HepG2 (cell line): ENCODE measurements at regions not wholly inside any gene's neighbourhood (a gene's known extent, or its start where the extent isn't known, plus 50 kb on each side); places are given as distances from the start of the nearest gene placed in this dataset.

Experiments
- ATAC-seq: fragments of 200-7000 bp; cut with Tn5 transposase; 3 replicates; pipeline ENCODE4 v1.9.1; 2020; ENCODE audit warnings: mild to moderate bottlenecking, moderate library complexity
- BruUV-seq: library from RNA; stranded (reverse); fragments of 400-500 nt; replicated peaks from 2 replicates; lab custom pipeline; 2021; lab: Mats Ljungman, UMichigan
- CTCF ChIA-PET: fragments of 300-600 bp; formaldehyde crosslinking; extraction: SDS; loops from one replicate; lab custom pipeline; 2021; ENCODE audit warnings: low total read pairs, inconsistent platforms, low intra/inter-chr PET ratio; lab: Yijun Ruan, JAX
- POLR2A ChIA-PET: fragments of 350-600 bp; sonication (Branson Sonifier 250); formaldehyde crosslinking; loops from one replicate; lab custom pipeline; 2020; ENCODE audit warnings: antibody characterized with exemption, inconsistent platforms; lab: Yijun Ruan, JAX
- DNase-seq: peaks from one replicate; pipeline ENCODE4 v3.0.0-alpha.2; 2015; ENCODE audit warnings: low spot score
- FAIRE-seq: peaks from 3 replicates; lab custom pipeline; 2011; peaks lifted over from hg19 to GRCh38; lab: Jason Lieb, UNC
- H2AFZ ChIP-seq: one replicate; pipeline ENCODE4 v1.6.1; 2011; ENCODE audit warnings: low read length, inconsistent platforms
- H3K27ac ChIP-seq: fragments of 300-600 bp; 3 replicates; pipeline ENCODE4 v1.8.0; 2011; ENCODE audit warnings: mixed run types, mild to moderate bottlenecking, mixed read lengths, low read length, inconsistent platforms; ENCODE audit not compliant: insufficient read depth; ENCODE audit errors: extremely low read length
- H3K27me3 ChIP-seq, 2 experiments: fragments of 200-600 bp in 1 of 2; 2 replicates in 1 of 2; 3 replicates in 1 of 2; pipeline versions ENCODE4 v1.6.0 to v1.8.0; 2011; ENCODE audit warnings: low read length in 2 of 2, mild to moderate bottlenecking in 2 of 2, moderate library complexity in 2 of 2, inconsistent platforms in 1 of 2; ENCODE audit not compliant: insufficient read depth in 2 of 2, control insufficient read depth in 1 of 2
- H3K36me3 ChIP-seq, 2 experiments: fragments of 200-600 bp in 1 of 2; replicated peaks in 1 of 2; 2 replicates in 1 of 2; 3 replicates in 1 of 2; pipeline versions ENCODE4 v1.5.1 to v1.8.0; 2011; ENCODE audit warnings: low read length in 2 of 2, inconsistent platforms in 1 of 2; ENCODE audit not compliant: insufficient read depth in 2 of 2, control insufficient read depth in 1 of 2
- H3K4me1 ChIP-seq: 2 replicates; pipeline ENCODE4 v1.5.1; 2012; ENCODE audit warnings: low read length, inconsistent platforms; ENCODE audit not compliant: insufficient read depth
- H3K4me2 ChIP-seq: 2 replicates; pipeline ENCODE4 v1.6.0; 2011; ENCODE audit warnings: low read depth, low read length, inconsistent platforms
- H3K4me3 ChIP-seq, 3 experiments: fragments of 200-600 bp in 1 of 3; sonication (generic), shearing (Covaris generic) in 1 of 3; replicated peaks in 1 of 3; 2 replicates each; pipeline ENCODE4 v1.5.1; 2011 to 2016; ENCODE audit warnings: low read length in 3 of 3, inconsistent platforms in 2 of 3, low read depth in 2 of 3, mild to moderate bottlenecking in 2 of 3, control low read depth in 1 of 3, mixed read lengths in 1 of 3; ENCODE audit not compliant: insufficient read depth in 1 of 3
- H3K79me2 ChIP-seq: one replicate; pipeline ENCODE4 v1.6.1; 2011; ENCODE audit warnings: low read length, inconsistent platforms; ENCODE audit not compliant: insufficient read depth
- H3K9ac ChIP-seq: 2 replicates; pipeline ENCODE4 v1.6.0; 2011; ENCODE audit warnings: mild to moderate bottlenecking, low read depth, low read length, inconsistent platforms; ENCODE audit not compliant: insufficient read depth
- H3K9me3 ChIP-seq: 2 replicates; pipeline ENCODE4 v1.5.1; 2012; ENCODE audit warnings: mild to moderate bottlenecking, low read length
- H4K20me1 ChIP-seq: 2 replicates; pipeline ENCODE4 v1.6.0; 2011; ENCODE audit warnings: inconsistent platforms, mild to moderate bottlenecking, low read length, moderate library complexity; ENCODE audit not compliant: insufficient read depth
- DPF2 ChIP-seq: sonication (generic); formaldehyde crosslinking; IDR thresholded peaks from 2 replicates; pipeline ENCODE4 v1.4.0; 2020; ENCODE audit warnings: mild to moderate bottlenecking, low read depth, missing genetic modification reagents, borderline replicate concordance
- EHMT2 ChIP-seq: fragments of 200-600 bp; sonication (generic); IDR thresholded peaks from 2 replicates; pipeline ENCODE4 v1.7.0; 2017; ENCODE audit warnings: antibody characterized with exemption, low read depth, low read length, borderline replicate concordance
- GATA4 ChIP-seq: sonication (generic); IDR thresholded peaks from 2 replicates; pipeline ENCODE4 v1.6.1; 2016; ENCODE audit warnings: antibody characterized with exemption, low read depth, borderline replicate concordance
- HINFP ChIP-seq: sonication (generic); formaldehyde crosslinking; IDR thresholded peaks from 2 replicates; pipeline ENCODE4 v1.4.0; 2020; ENCODE audit warnings: low read depth, mild to moderate bottlenecking, missing genetic modification reagents
- HMGXB4 ChIP-seq, 2 experiments: sonication (generic) in 1 of 2; formaldehyde crosslinking in 1 of 2; IDR thresholded peaks; 2 replicates each; pipeline versions ENCODE4 v1.4.0 to v1.6.1; 2018 to 2020; ENCODE audit warnings: missing genetic modification reagents in 2 of 2, borderline replicate concordance in 1 of 2, low read depth in 1 of 2, mild to moderate bottlenecking in 1 of 2, missing biosample characterization in 1 of 2
- KDM6A ChIP-seq: IDR thresholded peaks from 2 replicates; pipeline ENCODE4 v1.6.1; 2016; ENCODE audit warnings: low read depth
- MBNL3 ChIP-seq: fragments of 250-450 bp; sonication (Bioruptor Pico); conservative IDR thresholded peaks from 2 replicates; pipeline ENCODE4 v1.8.0; 2022; ENCODE audit warnings: mild to moderate bottlenecking, inconsistent platforms
- MXD3 ChIP-seq: IDR thresholded peaks from 2 replicates; pipeline ENCODE4 v1.6.1; 2016; ENCODE audit warnings: mild to moderate bottlenecking, missing biosample characterization, missing genetic modification reagents
- MYPOP ChIP-seq: sonication (generic); formaldehyde crosslinking; IDR thresholded peaks from 2 replicates; pipeline ENCODE4 v1.8.1; 2023; ENCODE audit warnings: mild to moderate bottlenecking, moderate library complexity, missing genetic modification reagents
- SNAPC5 ChIP-seq: sonication (generic); formaldehyde crosslinking; IDR thresholded peaks from 2 replicates; pipeline ENCODE4 v1.8.1; 2023; ENCODE audit warnings: mild to moderate bottlenecking, missing genetic modification reagents, borderline replicate concordance
- SP140L ChIP-seq: sonication (generic); formaldehyde crosslinking; IDR thresholded peaks from 2 replicates; pipeline ENCODE4 v1.4.0; 2020; ENCODE audit warnings: missing genetic modification reagents, borderline replicate concordance
- U2AF2 ChIP-seq: fragments of 200-400 bp; formaldehyde crosslinking; IDR thresholded peaks from 2 replicates; pipeline ENCODE4 v1.6.1; 2017; ENCODE audit warnings: low read depth, mild to moderate bottlenecking, low read length
- ZC3H4 ChIP-seq: sonication (generic); formaldehyde crosslinking; IDR thresholded peaks from 2 replicates; pipeline ENCODE4 v1.4.0; 2020; ENCODE audit warnings: missing genetic modification reagents, borderline replicate concordance
- ZNF224 ChIP-seq: sonication (generic); formaldehyde crosslinking; IDR thresholded peaks from 2 replicates; pipeline ENCODE4 v1.5.0; 2020; ENCODE audit warnings: mild to moderate bottlenecking, missing genetic modification reagents
- ZNF737 ChIP-seq: sonication (generic); formaldehyde crosslinking; IDR thresholded peaks from 2 replicates; pipeline ENCODE4 v1.5.0; 2020; ENCODE audit warnings: missing genetic modification reagents, mild to moderate bottlenecking, borderline replicate concordance
- ZNF768 ChIP-seq: sonication (generic); formaldehyde crosslinking; IDR thresholded peaks from 2 replicates; pipeline ENCODE4 v1.4.0; 2020; ENCODE audit warnings: missing genetic modification reagents
- WGBS: methylation state at CpG from one replicate; pipeline ENCODE4 v1.1.6; 2017; ENCODE audit warnings: low lambda C conversion rate; 5-methylcytosine and 5-hydroxymethylcytosine counted together
- in situ Hi-C: cut with HindIII; loops from 2 replicates; pipeline ENCODE4 v1.10.0; 2017; ENCODE audit warnings: low pct_unique_long_range_greater_than_20kb; ENCODE audit not compliant: extremely low pct_ligation_motif_present
- intact Hi-C: fragments of 100-400 bp; cut with micrococcal nuclease; formaldehyde crosslinking; loops from one replicate; pipeline ENCODE4 v1.10.0; 2022; ENCODE audit not compliant: unreplicated experiment

GRCh38 chr11:31969359-31969702 lies 121.5 kb upstream of the RCN1 start (continued):
- no peak for TF ChIP-seq SNAPC5
- no peak for TF ChIP-seq MXD3 (CRISPR knock-in tag)

GRCh38 chr11:31968461-31969358 lies 122.2 kb upstream of the RCN1 start:
- no TSS peak for BruUV-seq

More at GRCh38 chr11:31968461-31969358, 122.2 kb upstream of the RCN1 start:
- POLR2A ChIA-PET, result no interaction called here
- 11% methylated on average over 13 of the region's 13 CpGs for WGBS
- intact Hi-C loops, result no loop called here
- CTCF ChIA-PET, result no interaction called here
- in situ Hi-C loops, result loop anchor here (25.0 kb wide), 1 partner anchor 731 kb away; no protein-coding TSS in a partner anchor
- no peak for FAIRE-seq
- no peak overlapping the region for H3K27ac ChIP-seq
- TF ChIP-seq ZNF224 (CRISPR knock-in tag) (no peak), SP140L (no peak), MYPOP (CRISPR knock-in tag) (no peak), DPF2 (no peak), ZNF737 (no peak), MBNL3 (no peak), ZC3H4 (CRISPR knock-in tag) (no peak), U2AF2 (no peak), EHMT2 (no peak), ZNF768 (CRISPR knock-in tag) (no peak), GATA4 (no peak), HMGXB4 (CRISPR knock-in tag; IDR thresholded peaks at IDR 0.05; ENCODE audit: borderline replicate concordance in 1 of 2, low read depth in 1 of 2) (no peak), HINFP (CRISPR knock-in tag) (no peak), KDM6A (CRISPR knock-in tag) (no peak)
- TF ChIP-seq, all 625 proteins: peak for 0
- ATAC-seq, result no peak
- H3K4me1 ChIP-seq, result no peaks in the 10 kb centered on the region
- H3K27me3 ChIP-seq, result peaks cover 0 to 21% of the 10 kb centered on the region in 2 experiments; a peak in 1 of 5 replicates
- H2AFZ ChIP-seq, result no peak overlapping the region
- no peaks in the 10 kb centered on the region for H3K36me3 ChIP-seq
- H3K9me3 ChIP-seq, result no peaks in the 10 kb centered on the region
- no peak overlapping the region for H3K9ac ChIP-seq
- no peak for DNase-seq
- H3K4me2 ChIP-seq, result no peak overlapping the region
- no peaks in the 10 kb centered on the region for H4K20me1 ChIP-seq
- no peak overlapping the region for H3K4me3 ChIP-seq
- H3K79me2 ChIP-seq, result no peaks in the 10 kb centered on the region
